Heart right ventricle (tissue), 16 donors: ENCODE measurements at regions not wholly inside any gene's neighbourhood (a gene's known extent, or its start where the extent isn't known, plus 50 kb on each side); places are given as distances from the start of the nearest gene placed in this dataset.
"Not testable (repeated sequence)": the region's sequence is repeated elsewhere in the genome, so short reads cannot be mapped to it uniquely, and the experiment has no call there.

Source experiments
- ATAC-seq, 8 donors: fragments of 200-7000 bp; cut with Tn5 transposase; one replicate each; pipeline ENCODE4 v1.9.1; 2020; ENCODE audit warnings: mild to moderate bottlenecking in 8 of 8, moderate library complexity in 8 of 8, moderate number of reproducible peaks in 1 of 8
- DNase-seq, 2 donors: peaks; one replicate each; pipeline ENCODE4 v3.0.0-alpha.2; 2020
- H3K27ac ChIP-seq, 10 donors: fragments of 200-600 bp; sonication (generic) in 2 of 10; one replicate each; pipeline versions ENCODE4 v1.5.0 to v1.8.0; 2020 to 2022; ENCODE audit warnings: mild to moderate bottlenecking in 3 of 10
- H3K27me3 ChIP-seq, 7 donors: fragments of 200-600 bp; one replicate each; pipeline ENCODE4 v1.8.0; 2021 to 2022; ENCODE audit warnings: mild to moderate bottlenecking in 2 of 7
- H3K36me3 ChIP-seq, 9 donors: fragments of 200-600 bp; sonication (generic) in 1 of 9; one replicate each; pipeline versions ENCODE4 v1.5.0 to v1.8.0; 2020 to 2022; ENCODE audit warnings: mild to moderate bottlenecking in 2 of 9
- H3K4me1 ChIP-seq, 9 donors: fragments of 200-600 bp; sonication (generic) in 1 of 9; one replicate each; pipeline versions ENCODE4 v1.5.0 to v1.8.0; 2020 to 2022; ENCODE audit warnings: mild to moderate bottlenecking in 4 of 9
- H3K4me3 ChIP-seq, 10 donors: fragments of 200-600 bp; sonication (generic) in 2 of 10; one replicate each; pipeline versions ENCODE4 v1.5.0 to v1.8.0; 2020 to 2022; ENCODE audit warnings: mild to moderate bottlenecking in 7 of 10, moderate library complexity in 2 of 10
- H3K9me3 ChIP-seq, 11 donors: fragments of 200-600 bp in 10 of 11; sonication (generic) in 2 of 11; one replicate each; pipeline versions ENCODE4 v1.5.0 to v1.8.0; 2013 to 2022; ENCODE audit warnings: mild to moderate bottlenecking in 2 of 11, control low read depth in 1 of 11, moderate library complexity in 1 of 11
- CTCF ChIP-seq, 9 donors: fragments of 200-600 bp; sonication (generic) in 2 of 9; IDR thresholded peaks; one replicate each; pipeline versions ENCODE4 v1.5.0 to v1.8.0; 2021 to 2022; ENCODE audit warnings: antibody characterized with exemption in 9 of 9, mild to moderate bottlenecking in 5 of 9, moderate library complexity in 1 of 9
- WGBS, 2 donors: extraction: QIAGEN DNeasy Blood & Tissue Kit; methylation state at CpG; one replicate each; pipeline ENCODE4 v1.1.7; 2013; ENCODE audit warnings: inconsistent platforms in 1 of 2; 5-methylcytosine and 5-hydroxymethylcytosine counted together
- intact Hi-C, 10 donors: fragments of 100-400 bp; cut with DNase I; formaldehyde crosslinking; loops; one replicate each; pipeline versions ENCODE4 v1.11.1 to v1.14.2; 2022
- donor health status: Arrhythmogenic right ventricular cardiomyopathy.
- donor health status: ischemic (EF 13 %, LVEDD 7.1; RV severe dilation, severe dysfunction).
- donor health status: healthy with polysubstance abuse.
- donor health status: DM: no; HTN: yes; CAD: no.
- donor health status: DM: no; HTN: no; CAD: no.
- donor health status: ischemic (EF 25% LVEDD 6.9; RV normal size, moderate dysfunction).
- donor health status: ischemic (EF 25% LVEDD 5.7; RV mildly dilated, moderate dysfunction).
- donor health status: healthy.
- donor health status: DM: yes; HTN: yes; CAD: no.
- donor health status: Ischemic cardiomyopathy.
- donor health status: ischemic (EF 35%, LVEDD 5.7; RV mildly dilated, moderate dysfunction).
- donor health status: nonischemic (EF 11% LVEDD 7.7; RV severe dilation, severe dysfunction).
- donor health status: DM: yes; HTN: yes; CAD: no.
- donor health status: PGD.
- donor health status: ischemic (EF 29% LVEDD 5.4; RV normal size, mild dysfunction).
- donor health status: nonischemic (EF 23%, LVEDD 6.1; RV moderate dilation, normal function).

- TF ChIP-seq CTCF (IDR thresholded peaks at IDR 0.05), result no peak
- Histone ChIP-seq H3K9me3 (peaks cover 0 to 6% (median 0%) of the 10 kb centered on the region in 11 donors), H3K4me3 (no peak overlapping the region), H3K27me3 (no peaks in the 10 kb centered on the region), H3K27ac (no peak overlapping the region), H3K4me1 (no peaks in the 10 kb centered on the region), H3K36me3 (no peaks in the 10 kb centered on the region)
- no peak for ATAC-seq
- intact Hi-C loops, result no loop called here
- 70 to 83% methylated on average over 5 of the region's 5 CpGs for WGBS, 2 donors
- no peak for DNase-seq
Observed at GRCh38 chr5:19235101-19235584, 752.9 kb downstream of the CDH18 start.

DNA sequence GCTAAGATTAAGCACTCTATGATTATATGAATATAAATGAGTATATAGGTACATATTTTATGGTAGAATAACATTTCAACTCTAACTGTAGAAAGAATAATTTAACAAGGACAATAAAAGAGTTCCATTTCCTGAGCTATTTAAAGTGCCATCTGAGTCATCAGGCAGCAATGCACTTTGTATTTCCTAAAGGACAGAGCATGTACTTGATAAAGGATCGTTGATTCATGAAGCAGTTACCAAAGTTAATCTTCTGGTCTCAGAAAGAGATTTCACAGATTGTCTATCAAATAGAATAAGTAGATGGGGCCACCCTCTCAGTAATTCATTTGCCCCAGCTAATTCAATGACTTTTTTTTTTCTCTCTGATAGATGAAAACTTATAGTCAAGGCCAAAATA, 747.8 kb downstream of the CDH18 start:
- ATAC-seq, result no peak
- H3K36me3 ChIP-seq, result no peaks in the 10 kb centered on the region
- no peak for TF ChIP-seq CTCF (IDR thresholded peaks at IDR 0.05)
- WGBS, 2 donors, result 3 to 13% methylated on average over 1 of the region's 1 CpG
- peaks cover 0 to 9% (median 0%) of the 10 kb centered on the region in 11 donors for H3K9me3 ChIP-seq
- H3K4me1 ChIP-seq, result no peaks in the 10 kb centered on the region
- no peak overlapping the region for H3K4me3 ChIP-seq
- no peaks in the 10 kb centered on the region for H3K27me3 ChIP-seq
- DNase-seq, result no peak
- intact Hi-C loops, result no loop called here
- H3K27ac ChIP-seq, result no peak overlapping the region

GRCh38 chr5:19241690-19242089, 746.3 kb downstream of the CDH18 start:
- 70 to 88% methylated on average over 1 of the region's 1 CpG for WGBS, 2 donors
- intact Hi-C loops, result no loop called here
- peaks cover 0 to 23% (median 7%) of the 10 kb centered on the region in 11 donors for H3K9me3 ChIP-seq
- ATAC-seq, result no peak
- TF ChIP-seq CTCF (IDR thresholded peaks at IDR 0.05), result no peak
- no peaks in the 10 kb centered on the region for H3K27me3 ChIP-seq
- no peak overlapping the region for H3K4me3 ChIP-seq
- no peaks in the 10 kb centered on the region for H3K36me3 ChIP-seq
- no peak overlapping the region for H3K27ac ChIP-seq
- DNase-seq, result no peak
- no peaks in the 10 kb centered on the region for H3K4me1 ChIP-seq

DNA sequence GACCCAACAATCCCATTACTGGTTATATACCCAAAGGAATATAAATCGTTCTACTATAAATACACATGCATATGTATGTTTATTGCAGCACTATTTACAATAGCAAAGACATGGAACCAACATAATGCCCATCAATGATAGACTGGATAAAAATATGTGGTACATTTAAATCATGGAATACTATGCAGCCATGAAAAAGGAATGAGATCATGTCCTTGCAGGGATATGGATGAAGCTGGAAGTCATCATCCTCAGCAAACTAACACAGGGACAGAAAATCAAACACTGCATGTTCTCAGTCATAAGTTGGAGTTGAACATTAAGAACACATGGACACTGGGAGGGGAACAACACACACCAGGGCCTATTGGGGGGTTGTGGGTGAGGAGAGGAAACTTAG, 741.8 kb downstream of the CDH18 start:
- intact Hi-C loops, result not testable (repeated sequence)

DNA sequence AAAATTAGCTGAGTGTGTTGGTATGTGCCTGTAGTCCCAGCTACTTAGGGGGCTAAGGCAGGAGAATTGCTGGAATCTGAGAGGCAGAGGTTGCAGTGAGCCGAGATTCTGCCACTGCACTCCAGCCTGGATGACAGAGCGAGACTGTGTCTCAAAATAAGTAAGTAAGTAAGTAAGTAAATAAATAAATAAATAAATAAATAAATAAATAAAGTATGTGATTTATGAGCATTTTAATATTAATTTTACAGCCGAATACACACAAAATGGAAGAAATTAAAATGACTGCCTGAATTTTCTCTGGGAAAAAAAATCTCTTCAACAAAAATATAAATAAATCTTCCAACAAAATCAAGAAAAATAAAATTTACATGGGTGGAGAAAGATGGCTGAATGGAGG, 740.7 kb downstream of the CDH18 start:
- DNase-seq (no peak), ATAC-seq (no peak)
- H3K36me3 ChIP-seq, result no peaks in the 10 kb centered on the region
- no peak for TF ChIP-seq CTCF (IDR thresholded peaks at IDR 0.05)
- no peaks in the 10 kb centered on the region for H3K27me3 ChIP-seq
- H3K4me1 ChIP-seq, result no peaks in the 10 kb centered on the region
- intact Hi-C loops, result no loop called here
- 88 to 90% methylated on average over 3 of the region's 3 CpGs for WGBS, 2 donors
- H3K27ac ChIP-seq, result no peak overlapping the region
- peaks cover 0 to 30% (median 8%) of the 10 kb centered on the region in 11 donors for H3K9me3 ChIP-seq
- H3K4me3 ChIP-seq, result no peak overlapping the region

More for the DNA sequence above, 741.8 kb downstream of the CDH18 start:
- not testable (repeated sequence) for DNase-seq, H3K27me3 ChIP-seq, ATAC-seq, H3K36me3 ChIP-seq, H3K4me3 ChIP-seq, H3K27ac ChIP-seq, H3K4me1 ChIP-seq
- H3K9me3 ChIP-seq, result peaks cover 0 to 30% (median 8%) of the 10 kb centered on the region in 11 donors
- WGBS, 2 donors, result 83 to 88% methylated on average over 1 of the region's 1 CpG
